Fibroblast of the aortic adventitia (primary cell): ENCODE measurements at regions not wholly inside any gene's neighbourhood (a gene's known extent, or its start where the extent isn't known, plus 50 kb on each side); places are given as distances from the start of the nearest gene placed in this dataset.

Experiments
- DNase-seq: peaks from one replicate; pipeline ENCODE4 v3.0.0-alpha.2; 2010; ENCODE audit warnings: low read depth
- H3K4me3 ChIP-seq: 2 replicates; pipeline ENCODE4 v1.5.1; 2011; ENCODE audit warnings: low read depth, mild to moderate bottlenecking, control low read depth, low read length, moderate library complexity
- CTCF ChIP-seq: IDR thresholded peaks from 2 replicates; pipeline ENCODE4 v1.5.1; 2011; ENCODE audit warnings: mild to moderate bottlenecking, low read length, control low read depth, inconsistent platforms; ENCODE audit not compliant: insufficient read depth

GRCh38 chr6:137744877-137745276, 122.2 kb upstream of the TNFAIP3 start:
- TF ChIP-seq CTCF, result no peak
- no peak for DNase-seq
- no peak overlapping the region for H3K4me3 ChIP-seq

DNA sequence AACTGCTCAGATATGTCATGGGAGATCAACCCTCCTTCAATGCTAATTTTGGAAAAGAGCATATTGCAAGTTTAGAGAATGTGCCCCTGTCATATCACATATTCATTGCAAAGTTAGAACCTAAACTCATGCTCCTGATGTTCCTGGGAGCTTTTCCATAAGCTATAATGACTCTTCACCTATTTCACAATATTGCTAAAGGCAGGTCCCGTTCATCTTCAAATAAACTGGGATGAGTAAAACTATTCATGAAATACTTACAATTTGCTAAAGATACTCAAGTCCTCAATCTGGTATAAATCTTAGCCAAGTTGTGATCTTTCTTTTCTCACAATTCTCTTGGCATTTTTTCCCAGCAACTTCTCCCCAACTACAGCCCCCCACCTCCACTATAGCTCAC, 121.7 kb upstream of the TNFAIP3 start:
- TF ChIP-seq CTCF, result no peak
- H3K4me3 ChIP-seq, result no peak overlapping the region
- DNase-seq, result no peak

DNA sequence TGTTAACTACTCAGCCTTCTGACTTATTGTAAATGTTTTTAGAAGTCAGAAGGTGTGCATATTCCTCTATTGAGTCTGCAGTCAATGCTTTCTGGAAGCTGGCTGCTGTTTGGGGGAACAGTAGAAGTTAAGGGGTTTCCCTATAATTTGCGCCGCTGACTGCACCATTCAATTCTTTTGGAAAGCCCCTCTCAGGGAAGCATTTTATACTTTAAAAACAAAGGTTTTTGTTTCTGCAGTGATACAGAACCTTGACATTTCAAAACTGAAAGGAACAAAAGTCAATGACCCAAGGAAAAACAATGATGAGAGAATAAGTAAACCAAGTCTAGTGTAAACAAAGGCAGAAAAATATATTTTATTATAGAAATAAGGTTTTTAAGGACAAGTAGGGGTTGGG, 120.8 kb upstream of the TNFAIP3 start:
- no peak for TF ChIP-seq CTCF
- no peak for DNase-seq
- H3K4me3 ChIP-seq, result no peak overlapping the region

- TF ChIP-seq CTCF, result no peak
- DNase-seq, result no peak
- no peak overlapping the region for H3K4me3 ChIP-seq
Observed at GRCh38 chr6:137749696-137750211, 117.3 kb upstream of the TNFAIP3 start.

DNA sequence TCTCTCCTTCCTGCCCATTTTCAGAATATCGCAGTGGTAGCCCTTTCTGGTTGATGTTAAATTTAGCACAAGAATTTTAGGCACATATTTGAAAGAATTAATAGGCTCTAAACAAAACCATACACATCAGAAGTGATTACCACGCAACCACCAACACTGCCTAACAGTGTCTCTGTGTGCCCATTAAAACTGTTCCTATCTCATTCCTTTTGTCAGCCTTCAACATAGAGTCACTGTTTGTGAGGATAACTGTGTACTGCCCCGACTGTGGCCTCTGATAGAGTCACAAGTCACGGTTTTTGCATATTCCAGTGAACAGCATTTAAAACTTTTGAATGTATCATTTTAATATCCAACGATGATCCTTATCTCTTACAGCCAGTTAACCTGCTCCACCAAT, 116.8 kb upstream of the TNFAIP3 start:
- no peak for TF ChIP-seq CTCF

GRCh38 chr6:137751768-137752560, 115.1 kb upstream of the TNFAIP3 start:
- no peak for DNase-seq
- TF ChIP-seq CTCF, result no peak

More for the DNA sequence above, 116.8 kb upstream of the TNFAIP3 start:
- DNase-seq, result no peak
- H3K4me3 ChIP-seq, result no peak overlapping the region

DNA sequence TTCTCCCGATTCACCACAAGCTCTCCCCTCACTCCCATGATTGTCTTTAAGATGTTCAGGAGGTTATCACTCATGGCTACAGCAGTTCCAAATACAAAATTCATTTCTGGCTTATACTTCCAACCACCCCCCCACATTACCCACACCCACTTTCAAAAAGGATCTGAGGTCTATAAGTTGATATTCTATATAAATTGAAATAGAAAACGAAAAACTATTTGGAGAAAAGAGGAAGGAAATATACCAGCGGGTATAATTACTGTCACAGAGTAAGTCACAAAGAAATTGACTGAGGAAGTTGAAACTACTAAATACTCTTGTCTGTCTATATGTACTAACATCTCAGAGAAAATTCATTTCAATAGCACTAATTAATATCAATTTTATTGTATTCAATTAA, 112.7 kb upstream of the TNFAIP3 start:
- H3K4me3 ChIP-seq, result no peak overlapping the region
- TF ChIP-seq CTCF, result no peak
- no peak for DNase-seq

More at GRCh38 chr6:137751768-137752560, 115.1 kb upstream of the TNFAIP3 start:
- H3K4me3 ChIP-seq, result no peak overlapping the region
